ENCODE measurements at regions not wholly inside any gene's neighbourhood (a gene's known extent, or its start where the extent isn't known, plus 50 kb on each side); places are given as distances from the start of the nearest gene placed in this dataset.

GRCh38 chr9:78573669-78574068 lies 276.7 kb downstream of the PSAT1 start:
- no peak for DNase-seq (ENCODE audit: low read depth)
- TF ChIP-seq CTCF (IDR thresholded peaks at IDR 0.05; ENCODE audit: low read depth, low read length, missing control alignments), result no peak
- H3K4me3 ChIP-seq (ENCODE audit: low read depth, low read length), result no peak overlapping the region

DNA sequence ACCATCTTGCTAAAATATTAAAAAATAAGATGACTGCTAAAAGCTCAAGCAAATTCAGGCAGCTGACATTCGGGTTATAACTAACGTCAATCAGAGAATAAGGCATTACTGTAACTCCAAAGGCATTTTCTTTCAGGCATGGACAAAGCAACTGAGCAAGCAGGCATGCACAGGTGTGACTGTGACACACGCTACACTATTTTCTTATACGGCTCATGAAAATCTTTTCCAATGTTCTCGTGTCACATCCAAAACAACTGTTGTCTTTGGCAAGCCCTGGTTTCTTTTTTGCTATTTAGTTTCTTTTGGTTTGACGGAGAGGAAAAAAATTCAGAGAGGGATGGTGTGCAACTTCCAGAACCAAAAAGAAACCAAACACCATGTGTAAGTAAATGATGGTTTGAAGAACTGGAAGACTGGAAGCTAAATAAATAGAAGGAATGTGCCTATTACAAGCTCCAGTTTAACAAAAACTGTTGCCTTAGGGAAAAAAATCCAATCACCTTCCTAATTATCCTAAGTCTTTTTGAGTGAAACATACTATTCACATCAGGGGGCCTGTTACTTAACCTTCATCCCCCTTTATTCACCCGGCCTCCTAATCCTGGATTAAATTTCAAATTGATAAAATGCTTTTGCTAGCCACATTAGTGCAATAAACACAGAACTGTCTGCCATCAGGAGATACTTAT lies 277.6 kb downstream of the PSAT1 start:
- no peak for DNase-seq (ENCODE audit: low read depth)
- H3K4me3 ChIP-seq (ENCODE audit: low read depth, low read length), result no peak overlapping the region
- no peak for TF ChIP-seq CTCF (IDR thresholded peaks at IDR 0.05; ENCODE audit: low read depth, low read length, missing control alignments)

DNA sequence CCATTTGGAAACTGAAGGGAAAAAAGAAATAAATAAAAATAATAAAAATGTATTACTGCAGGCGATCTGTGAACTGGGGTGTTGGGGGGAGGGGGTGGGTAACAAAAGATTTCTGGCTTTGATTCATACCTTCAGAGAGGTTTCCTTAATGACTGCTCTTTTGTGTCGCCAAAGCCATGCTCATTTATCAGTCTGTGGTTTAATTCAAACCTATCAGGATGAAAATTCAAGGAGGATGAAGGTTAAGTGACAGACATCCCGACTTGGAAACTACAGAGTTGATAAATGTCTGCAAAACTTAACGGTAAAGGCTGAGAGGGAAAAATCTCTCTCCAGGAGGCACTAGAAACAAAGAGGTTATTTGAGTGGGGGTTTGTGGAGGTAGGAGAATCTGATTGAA lies 278.2 kb downstream of the PSAT1 start:
- TF ChIP-seq CTCF (IDR thresholded peaks at IDR 0.05; ENCODE audit: low read depth, low read length, missing control alignments), result no peak
- no peak overlapping the region for H3K4me3 ChIP-seq (ENCODE audit: low read depth, low read length)
- no peak for DNase-seq (ENCODE audit: low read depth)

DNA sequence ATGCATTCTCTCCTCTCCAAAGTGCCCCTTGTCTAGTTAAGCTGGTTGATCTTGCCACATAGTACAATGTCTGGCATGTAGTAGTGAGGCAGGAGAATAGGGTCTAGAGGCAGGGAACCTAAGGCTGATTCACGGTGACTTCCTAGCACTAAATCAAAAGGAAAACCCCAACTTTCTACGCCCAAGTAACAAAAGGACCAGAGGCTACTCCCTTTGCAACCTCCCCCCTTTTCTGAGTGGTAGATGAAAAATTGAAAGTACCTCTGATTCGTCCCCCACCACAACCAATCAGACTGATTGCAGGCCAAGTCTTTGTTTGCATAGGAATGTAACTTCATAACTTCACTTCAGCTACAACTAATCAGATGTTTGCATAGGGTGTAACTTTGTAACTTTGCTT lies 278.8 kb downstream of the PSAT1 start:
- no peak overlapping the region for H3K4me3 ChIP-seq (ENCODE audit: low read depth, low read length)
- DNase-seq (ENCODE audit: low read depth), result no peak
- TF ChIP-seq CTCF (IDR thresholded peaks at IDR 0.05; ENCODE audit: low read depth, low read length, missing control alignments), result no peak

DNA sequence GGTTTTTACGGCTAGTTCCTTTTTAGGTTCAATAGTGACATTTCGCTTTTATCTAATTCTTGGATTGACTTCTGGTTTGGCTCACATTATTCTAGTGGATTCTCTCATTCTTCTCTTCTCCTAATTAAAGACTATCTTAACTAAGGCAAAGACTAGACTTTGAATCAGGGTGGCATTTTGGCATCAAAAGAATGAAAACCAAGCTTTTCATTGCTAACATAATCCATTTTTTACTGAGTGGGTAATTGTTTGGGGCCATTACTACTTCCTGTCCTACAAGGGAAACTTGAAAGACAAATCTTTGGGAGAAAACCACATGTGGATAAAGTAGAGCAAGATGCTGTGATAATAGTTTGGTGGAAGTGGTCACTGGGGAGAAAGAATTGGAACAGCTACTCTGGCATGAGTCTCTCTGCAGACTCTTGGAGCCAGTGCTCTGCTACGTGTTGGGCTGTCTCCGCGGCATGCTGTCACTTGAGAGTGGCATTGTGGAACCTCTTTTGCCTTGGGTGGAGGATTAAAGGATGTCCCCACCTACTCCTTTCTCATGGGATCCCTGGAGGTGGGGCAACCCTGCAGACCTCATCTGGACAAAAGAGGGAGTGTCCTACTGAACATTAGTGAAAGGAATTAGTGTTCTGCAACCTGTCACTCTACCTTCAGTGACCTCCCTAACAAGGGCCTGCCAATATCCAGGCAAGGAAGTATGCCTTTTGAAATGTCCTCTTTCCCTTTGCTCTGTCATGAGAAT lies 280.4 kb downstream of the PSAT1 start:
- H3K4me3 ChIP-seq (ENCODE audit: low read depth, low read length), result no peak overlapping the region
- DNase-seq (ENCODE audit: low read depth), result no peak
- TF ChIP-seq CTCF (IDR thresholded peaks at IDR 0.05; ENCODE audit: low read depth, low read length, missing control alignments), result no peak

DNA sequence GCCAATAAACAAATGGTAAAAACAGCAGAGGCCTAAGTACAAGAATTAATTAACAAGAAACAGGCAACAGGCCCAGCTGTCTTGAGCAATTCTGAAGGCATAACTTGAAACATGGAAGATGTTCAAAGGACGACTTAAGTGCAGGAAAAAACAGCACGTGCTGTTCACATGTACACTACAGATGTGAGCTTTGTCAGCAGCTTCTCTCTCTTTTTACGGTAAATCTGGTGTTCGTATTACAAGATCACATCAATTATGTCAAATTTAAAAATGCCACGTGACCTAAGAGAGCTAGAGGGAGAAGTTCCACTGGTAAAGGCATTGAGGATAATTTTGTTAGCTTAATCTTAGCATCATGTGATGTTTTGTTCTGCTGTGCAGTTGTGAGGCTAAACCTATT lies 281.1 kb downstream of the PSAT1 start:
- DNase-seq (ENCODE audit: low read depth), result no peak
- TF ChIP-seq CTCF (IDR thresholded peaks at IDR 0.05; ENCODE audit: low read depth, low read length, missing control alignments), result no peak
- no peak overlapping the region for H3K4me3 ChIP-seq (ENCODE audit: low read depth, low read length)

DNA sequence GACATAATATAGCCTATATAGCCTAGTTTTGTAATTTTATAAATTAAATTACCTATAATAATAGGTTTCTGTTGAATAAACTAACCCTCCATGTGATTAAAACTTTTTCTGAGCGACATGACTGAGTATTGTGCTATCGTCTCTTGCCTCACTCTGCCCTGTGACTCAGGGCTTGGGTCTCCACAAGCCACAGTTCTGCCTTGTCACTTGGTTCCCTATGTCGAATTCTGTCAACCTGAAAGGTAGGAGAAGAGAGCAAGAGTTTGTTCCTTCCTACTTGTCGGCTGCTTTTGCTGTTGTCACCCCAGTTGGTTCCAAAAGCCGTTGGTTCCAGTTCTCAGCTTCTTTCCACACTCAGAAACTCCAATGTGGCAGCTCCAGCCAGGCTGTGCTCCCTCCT lies 285.9 kb downstream of the PSAT1 start:
- no peak for DNase-seq (ENCODE audit: low read depth)
- no peak for TF ChIP-seq CTCF (IDR thresholded peaks at IDR 0.05; ENCODE audit: low read depth, low read length, missing control alignments)
- no peak overlapping the region for H3K4me3 ChIP-seq (ENCODE audit: low read depth, low read length)
